ENCODE measurements at regions not wholly inside any gene's neighbourhood (a gene's known extent, or its start where the extent isn't known, plus 50 kb on each side); places are given as distances from the start of the nearest gene placed in this dataset.

- TF ChIP-seq POLR2A (IDR thresholded peaks at IDR 0.05) (no peak), EP300 (IDR thresholded peaks at IDR 0.05) (no peak)
- TF ChIP-seq, protein P1, sequence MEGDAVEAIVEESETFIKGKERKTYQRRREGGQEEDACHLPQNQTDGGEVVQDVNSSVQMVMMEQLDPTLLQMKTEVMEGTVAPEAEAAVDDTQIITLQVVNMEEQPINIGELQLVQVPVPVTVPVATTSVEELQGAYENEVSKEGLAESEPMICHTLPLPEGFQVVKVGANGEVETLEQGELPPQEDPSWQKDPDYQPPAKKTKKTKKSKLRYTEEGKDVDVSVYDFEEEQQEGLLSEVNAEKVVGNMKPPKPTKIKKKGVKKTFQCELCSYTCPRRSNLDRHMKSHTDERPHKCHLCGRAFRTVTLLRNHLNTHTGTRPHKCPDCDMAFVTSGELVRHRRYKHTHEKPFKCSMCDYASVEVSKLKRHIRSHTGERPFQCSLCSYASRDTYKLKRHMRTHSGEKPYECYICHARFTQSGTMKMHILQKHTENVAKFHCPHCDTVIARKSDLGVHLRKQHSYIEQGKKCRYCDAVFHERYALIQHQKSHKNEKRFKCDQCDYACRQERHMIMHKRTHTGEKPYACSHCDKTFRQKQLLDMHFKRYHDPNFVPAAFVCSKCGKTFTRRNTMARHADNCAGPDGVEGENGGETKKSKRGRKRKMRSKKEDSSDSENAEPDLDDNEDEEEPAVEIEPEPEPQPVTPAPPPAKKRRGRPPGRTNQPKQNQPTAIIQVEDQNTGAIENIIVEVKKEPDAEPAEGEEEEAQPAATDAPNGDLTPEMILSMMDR (IDR thresholded peaks at IDR 0.05) = no peak
These were observed 103.3 kb upstream of the GALNT15 start for GRCh38 chr3:16071206-16071605.
